IMR-90 (cell line): ENCODE measurements at regions not wholly inside any gene's neighbourhood (a gene's known extent, or its start where the extent isn't known, plus 50 kb on each side); places are given as distances from the start of the nearest gene placed in this dataset.

ENCODE experiments used
- ATAC-seq: fragments of 200-7000 bp; cut with Tn5 transposase; 2 replicates; pipeline ENCODE4 v1.9.1; 2020; ENCODE audit warnings: low read depth, mild to moderate bottlenecking, moderate library complexity
- BruUV-seq: library from RNA; stranded (reverse); fragments of 400-500 nt; replicated peaks from 2 replicates; lab custom pipeline; 2021; lab: Mats Ljungman, UMichigan
- CTCF ChIA-PET: fragments of 300-600 bp; formaldehyde crosslinking; extraction: SDS; loops from one replicate; lab custom pipeline; 2021; ENCODE audit warnings: antibody characterized with exemption; lab: Yijun Ruan, JAX
- POLR2A ChIA-PET: fragments of 300-600 bp; sonication (Branson Sonifier 250); formaldehyde crosslinking; loops from one replicate; lab custom pipeline; 2022; ENCODE audit warnings: antibody characterized with exemption; ENCODE audit not compliant: unreplicated experiment; lab: Charles Lee
- DNase-seq: peaks from one replicate; pipeline ENCODE4 v3.0.0; 2013
- H2AFZ ChIP-seq: replicated peaks from 2 replicates; pipeline ENCODE3; 2013; ENCODE audit warnings: low read length, mild to moderate bottlenecking; ENCODE audit not compliant: poor library complexity
- H2AK5ac ChIP-seq: 2 replicates; pipeline ENCODE4 v1.6.1; 2013; ENCODE audit warnings: low read depth, low read length, inconsistent platforms
- H2AK9ac ChIP-seq: replicated peaks from 2 replicates; pipeline ENCODE3; 2013; ENCODE audit warnings: mild to moderate bottlenecking, low read depth, low read length, moderate library complexity; ENCODE audit not compliant: poor library complexity
- H2BK120ac ChIP-seq: 2 replicates; pipeline ENCODE4 v1.6.1; 2013; ENCODE audit warnings: low read depth, low read length, inconsistent platforms
- H2BK15ac ChIP-seq: 3 replicates; pipeline ENCODE4 v1.6.1; 2013; ENCODE audit warnings: low read depth, low read length, inconsistent platforms
- H2BK20ac ChIP-seq: 2 replicates; pipeline ENCODE4 v1.6.1; 2013; ENCODE audit warnings: low read depth, mild to moderate bottlenecking, inconsistent platforms, low read length, moderate library complexity
- H2BK5ac ChIP-seq: 2 replicates; pipeline ENCODE4 v1.6.1; 2013; ENCODE audit warnings: mild to moderate bottlenecking, low read depth, low read length, inconsistent platforms; ENCODE audit not compliant: poor library complexity, severe bottlenecking
- H3K14ac ChIP-seq: replicated peaks from 2 replicates; pipeline ENCODE4 v1.6.1; 2013; ENCODE audit warnings: low read depth, low read length, inconsistent platforms
- H3K18ac ChIP-seq: 2 replicates; pipeline ENCODE4 v1.6.1; 2013; ENCODE audit warnings: low read depth, low read length, control low read depth
- H3K23ac ChIP-seq: 2 replicates; pipeline ENCODE4 v1.6.1; 2013; ENCODE audit warnings: low read depth, low read length, inconsistent platforms
- H3K27ac ChIP-seq: 2 replicates; pipeline ENCODE4 v1.5.1; 2013; ENCODE audit warnings: mild to moderate bottlenecking, control low read depth, low read length; ENCODE audit not compliant: insufficient read depth
- H3K27me3 ChIP-seq: 2 replicates; pipeline ENCODE4 v1.6.1; 2013; ENCODE audit warnings: low read length; ENCODE audit not compliant: control insufficient read depth, insufficient read depth
- H3K36me3 ChIP-seq: 2 replicates; pipeline ENCODE4 v1.6.1; 2013; ENCODE audit warnings: low read length, mixed read lengths; ENCODE audit not compliant: control insufficient read depth, insufficient read depth
- H3K4ac ChIP-seq: 2 replicates; pipeline ENCODE4 v1.6.1; 2013; ENCODE audit warnings: low read depth, low read length, inconsistent platforms
- H3K4me1 ChIP-seq: 2 replicates; pipeline ENCODE4 v1.6.1; 2013; ENCODE audit warnings: low read length, mixed read lengths; ENCODE audit not compliant: control insufficient read depth, insufficient read depth
- H3K4me2 ChIP-seq: 2 replicates; pipeline ENCODE4 v1.6.1; 2013; ENCODE audit warnings: low read depth, mild to moderate bottlenecking, control low read depth, low read length, moderate library complexity
- H3K4me3 ChIP-seq: 2 replicates; pipeline ENCODE4 v1.5.1; 2013; ENCODE audit warnings: low read depth, mild to moderate bottlenecking, control low read depth, low read length, moderate library complexity; ENCODE audit not compliant: insufficient read depth
- H3K56ac ChIP-seq: 2 replicates; pipeline ENCODE4 v1.6.1; 2013; ENCODE audit warnings: low read length, inconsistent platforms; ENCODE audit not compliant: insufficient read depth; ENCODE audit errors: extremely low read depth
- H3K79me1 ChIP-seq, 2 experiments: 2 replicates each; pipeline ENCODE4 v1.6.1; 2013; ENCODE audit warnings: low read length in 2 of 2, inconsistent platforms in 1 of 2, low read depth in 1 of 2
- H3K9ac ChIP-seq: 2 replicates; pipeline ENCODE4 v1.6.1; 2013; ENCODE audit warnings: low read depth, low read length, control low read depth
- H3K9me1 ChIP-seq: 2 replicates; pipeline ENCODE4 v1.6.1; 2013; ENCODE audit warnings: low read length, inconsistent platforms; ENCODE audit not compliant: insufficient read depth
- H3K9me3 ChIP-seq: 2 replicates; pipeline ENCODE4 v1.6.1; 2013; ENCODE audit warnings: low read length; ENCODE audit not compliant: control insufficient read depth, insufficient read depth
- H4K20me1 ChIP-seq: 2 replicates; pipeline ENCODE4 v1.6.1; 2013; ENCODE audit warnings: low read length, inconsistent platforms; ENCODE audit not compliant: insufficient read depth
- H4K5ac ChIP-seq: 2 replicates; pipeline ENCODE4 v1.6.1; 2013; ENCODE audit warnings: mild to moderate bottlenecking, low read depth, low read length, control low read depth
- H4K8ac ChIP-seq, 2 experiments: 2 replicates each; pipeline ENCODE4 v1.6.1; 2013; ENCODE audit warnings: low read depth in 2 of 2, low read length in 2 of 2, control low read depth in 1 of 2, inconsistent platforms in 1 of 2
- H4K91ac ChIP-seq: 2 replicates; pipeline ENCODE4 v1.6.1; 2013; ENCODE audit warnings: low read depth, low read length, inconsistent platforms; ENCODE audit not compliant: insufficient read depth
- FOS ChIP-seq: fragments of 150-350 bp; IDR thresholded peaks from 2 replicates; pipeline ENCODE4 v1.6.1; 2016; ENCODE audit warnings: low read depth, low read length
- MAFK ChIP-seq: IDR thresholded peaks from 2 replicates; pipeline ENCODE4 v1.6.1; 2012; ENCODE audit warnings: low read depth, low read length, improper control_type of control experiment
- WGBS, 2 experiments: methylation state at CpG; one replicate each; pipeline versions ENCODE4 v1.1.5 to v1.1.7; 2013; ENCODE audit warnings: missing lambda C conversion rate in 2 of 2; ENCODE audit not compliant: insufficient read length in 1 of 2; ENCODE audit errors: extremely low coverage in 2 of 2; 5-methylcytosine and 5-hydroxymethylcytosine counted together
- dilution Hi-C: fragments of 300-500 bp; cut with HindIII; formaldehyde crosslinking; loops from one replicate; pipeline ENCODE4 v1.14.3; 2018; ENCODE audit warnings: low sequenced_read_pairs; ENCODE audit not compliant: unreplicated experiment
- in situ Hi-C: fragments of 300-500 bp; cut with MboI; formaldehyde crosslinking; loops from 3 replicates; pipeline ENCODE4 v1.14.3; 2019; ENCODE audit warnings: low sequenced_read_pairs, inconsistent platforms, mixed read lengths
- intact Hi-C: fragments of 100-400 bp; cut with micrococcal nuclease; formaldehyde crosslinking; loops from 2 replicates; pipeline ENCODE4 v1.10.0; 2022

DNA sequence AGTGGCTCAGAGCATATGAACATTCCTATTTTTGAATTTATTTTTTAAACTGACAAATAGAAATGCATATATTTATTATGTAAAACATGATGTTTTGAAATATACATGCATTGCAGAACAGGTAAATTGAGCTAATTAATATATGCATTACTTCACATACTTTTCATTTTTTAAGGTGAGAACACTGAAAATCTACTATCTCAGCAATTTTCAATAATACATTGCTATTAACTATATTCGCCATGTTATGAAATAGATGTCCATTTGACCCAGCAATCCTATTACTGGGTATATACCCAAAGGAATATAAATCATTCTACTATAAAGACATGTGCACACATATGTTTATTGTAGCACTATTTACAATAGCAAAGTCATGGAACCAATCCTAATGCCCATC lies 717.7 kb upstream of the PIK3C3 start:
- Histone ChIP-seq H3K27ac (no peak overlapping the region), H2BK20ac (no peak overlapping the region), H3K4me1 (no peaks in the 10 kb centered on the region), H2BK15ac (no peak overlapping the region), H3K18ac (no peak overlapping the region), H2AFZ (no peak overlapping the region), H3K9me3 (no peaks in the 10 kb centered on the region), H3K4me3 (no peak overlapping the region), H2AK5ac (no peak overlapping the region), H3K4ac (no peak overlapping the region), H2AK9ac (no peak overlapping the region), H3K36me3 (no peaks in the 10 kb centered on the region), H3K79me1 (no peaks in the 10 kb centered on the region), H4K8ac (no peak overlapping the region), H3K56ac (no peak overlapping the region), H3K9ac (no peak overlapping the region), H4K20me1 (no peaks in the 10 kb centered on the region), H3K14ac (no peak overlapping the region), H3K9me1 (no peaks in the 10 kb centered on the region), H3K23ac (no peak overlapping the region), H2BK120ac (no peak overlapping the region), H3K4me2 (no peak overlapping the region), H2BK5ac (no peak overlapping the region), H4K91ac (no peak overlapping the region), H4K5ac (no peak overlapping the region), H3K27me3 (no peaks in the 10 kb centered on the region)
- POLR2A ChIA-PET, result no interaction called here
- BruUV-seq, result no TSS peak
- in situ Hi-C loops, result no loop called here
- CTCF ChIA-PET, result no interaction called here
- ATAC-seq (no peak), DNase-seq (no peak)
- WGBS, 2 experiments, result no CpG with 5 or more reads among the region's 1 CpG
- dilution Hi-C loops, result no loop called here
- intact Hi-C loops, result loop anchor here (10.0 kb wide), 1 partner anchor 163 kb away; no protein-coding TSS in a partner anchor
- TF ChIP-seq MAFK, result peak; percentile 53
- no peak for TF ChIP-seq FOS
